Ishikawa (cell line): ENCODE measurements at regions not wholly inside any gene's neighbourhood (a gene's known extent, or its start where the extent isn't known, plus 50 kb on each side); places are given as distances from the start of the nearest gene placed in this dataset.

Experiments used
- CEBPB ChIP-seq: IDR thresholded peaks from 2 replicates; pipeline ENCODE4 v1.6.1; 2012
- CREB1 ChIP-seq: IDR thresholded peaks from 2 replicates; pipeline ENCODE4 v1.6.1; 2012; ENCODE audit warnings: low read depth
- EGR1 ChIP-seq: IDR thresholded peaks from 2 replicates; pipeline ENCODE4 v1.6.1; 2012
- EP300 ChIP-seq: IDR thresholded peaks from 2 replicates; pipeline ENCODE4 v1.6.1; 2012; ENCODE audit warnings: borderline replicate concordance
- FOXM1 ChIP-seq: IDR thresholded peaks from 2 replicates; pipeline ENCODE4 v1.6.1; 2012; ENCODE audit warnings: low read depth, borderline replicate concordance
- NFIC ChIP-seq: IDR thresholded peaks from 2 replicates; pipeline ENCODE4 v1.6.1; 2012
- RAD21 ChIP-seq: IDR thresholded peaks from 2 replicates; pipeline ENCODE4 v1.6.1; 2012; ENCODE audit warnings: low read depth
- TAF1 ChIP-seq: IDR thresholded peaks from 2 replicates; pipeline ENCODE4 v1.6.1; 2012; ENCODE audit warnings: low read depth, mild to moderate bottlenecking
- TCF12 ChIP-seq: IDR thresholded peaks from 2 replicates; pipeline ENCODE4 v1.6.1; 2012; ENCODE audit warnings: low read depth
- TEAD4 ChIP-seq: IDR thresholded peaks from 2 replicates; pipeline ENCODE4 v1.6.1; 2012
- YY1 ChIP-seq: IDR thresholded peaks from 2 replicates; pipeline ENCODE4 v1.6.1; 2012; ENCODE audit warnings: low read depth
- ZBTB7A ChIP-seq: IDR thresholded peaks from 2 replicates; pipeline ENCODE4 v1.6.1; 2012; ENCODE audit warnings: low read depth
- TF ChIP-seq, protein P1 (sequence below): IDR thresholded peaks from 2 replicates; pipeline ENCODE4 v1.6.1; 2012
- TF ChIP-seq, protein P2 (sequence below): IDR thresholded peaks from 2 replicates; pipeline ENCODE4 v1.6.1; 2012
- TF ChIP-seq, protein P3 (sequence below): IDR thresholded peaks from 2 replicates; pipeline ENCODE4 v1.6.1; 2012; ENCODE audit warnings: low read depth, mild to moderate bottlenecking

- TF ChIP-seq, protein P1, sequence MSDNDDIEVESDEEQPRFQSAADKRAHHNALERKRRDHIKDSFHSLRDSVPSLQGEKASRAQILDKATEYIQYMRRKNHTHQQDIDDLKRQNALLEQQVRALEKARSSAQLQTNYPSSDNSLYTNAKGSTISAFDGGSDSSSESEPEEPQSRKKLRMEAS, result no peak
- no peak for TF ChIP-seq EGR1
- TF ChIP-seq, protein P2, sequence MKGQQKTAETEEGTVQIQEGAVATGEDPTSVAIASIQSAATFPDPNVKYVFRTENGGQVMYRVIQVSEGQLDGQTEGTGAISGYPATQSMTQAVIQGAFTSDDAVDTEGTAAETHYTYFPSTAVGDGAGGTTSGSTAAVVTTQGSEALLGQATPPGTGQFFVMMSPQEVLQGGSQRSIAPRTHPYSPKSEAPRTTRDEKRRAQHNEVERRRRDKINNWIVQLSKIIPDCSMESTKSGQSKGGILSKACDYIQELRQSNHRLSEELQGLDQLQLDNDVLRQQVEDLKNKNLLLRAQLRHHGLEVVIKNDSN, result peak; percentile 55
These were observed 316.1 kb upstream of the PRDM1 start for GRCh38 chr6:105769987-105770386.

DNA sequence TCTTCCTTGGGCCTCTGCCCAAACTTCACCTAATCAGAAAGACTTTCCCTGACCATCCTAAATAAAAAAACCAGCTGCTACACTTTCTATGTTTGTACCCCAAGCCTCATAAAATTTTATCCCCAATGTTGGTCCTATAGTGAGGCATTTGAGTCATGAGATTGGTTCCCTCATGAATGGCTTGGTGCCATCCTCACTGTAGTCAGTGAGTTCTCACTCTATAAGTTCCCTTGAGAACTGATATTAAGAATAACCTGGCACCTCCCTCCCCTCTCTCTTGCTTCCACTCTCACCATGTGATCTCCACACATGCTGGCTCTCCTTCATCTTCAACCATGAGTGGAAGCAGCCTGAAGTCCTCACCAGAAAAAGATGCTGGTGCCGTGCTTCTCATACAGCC is 316.9 kb upstream of the PRDM1 start:
- TF ChIP-seq TAF1 (no peak), TEAD4 (no peak), CEBPB (no peak), NFIC (no peak), FOXM1 (no peak), TCF12 (no peak), RAD21 (no peak), CREB1 (no peak), ZBTB7A (no peak), EGR1 (no peak)
- TF ChIP-seq, protein P2, result no peak

DNA sequence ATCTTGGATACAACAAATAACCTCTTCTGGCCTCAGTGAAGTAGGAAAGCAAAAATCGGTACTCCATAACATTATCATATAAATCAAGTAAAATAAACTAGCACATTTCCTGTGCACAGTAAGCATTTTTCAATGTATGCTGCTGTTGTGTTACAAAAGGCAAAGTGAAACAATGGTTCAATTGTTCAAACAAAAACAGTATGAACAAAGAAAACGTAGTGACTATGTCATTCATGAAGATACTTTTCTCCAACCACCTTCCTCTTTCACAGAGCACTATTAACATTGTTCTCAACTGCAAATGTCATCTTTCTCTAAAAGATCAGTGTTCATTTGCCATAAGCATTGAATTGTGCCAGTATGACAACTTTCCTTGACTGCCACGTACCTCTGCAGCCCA is 318.6 kb upstream of the PRDM1 start:
- no peak for TF ChIP-seq EP300
- TF ChIP-seq YY1, result no peak
- no peak for TF ChIP-seq NFIC

DNA sequence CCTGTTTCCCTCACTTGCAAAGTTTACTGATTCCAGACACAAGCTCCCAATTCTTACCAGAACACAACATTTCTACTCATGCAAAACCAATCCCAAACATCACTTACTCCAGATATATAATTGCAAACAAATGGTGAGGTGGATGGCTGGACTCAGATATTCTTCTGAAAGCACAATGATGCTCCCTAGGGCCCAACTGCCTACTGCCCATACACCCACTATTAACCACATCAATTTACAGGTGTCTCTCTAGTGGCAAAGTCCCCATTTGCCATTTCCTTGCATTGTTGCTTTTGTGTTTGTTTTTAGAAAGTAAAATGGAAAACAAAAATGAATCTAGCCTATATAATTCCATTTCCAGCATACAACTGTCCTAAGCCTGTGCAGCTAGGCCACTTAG is 320.9 kb upstream of the PRDM1 start:
- TF ChIP-seq ZBTB7A, result no peak
- TF ChIP-seq, protein P3, sequence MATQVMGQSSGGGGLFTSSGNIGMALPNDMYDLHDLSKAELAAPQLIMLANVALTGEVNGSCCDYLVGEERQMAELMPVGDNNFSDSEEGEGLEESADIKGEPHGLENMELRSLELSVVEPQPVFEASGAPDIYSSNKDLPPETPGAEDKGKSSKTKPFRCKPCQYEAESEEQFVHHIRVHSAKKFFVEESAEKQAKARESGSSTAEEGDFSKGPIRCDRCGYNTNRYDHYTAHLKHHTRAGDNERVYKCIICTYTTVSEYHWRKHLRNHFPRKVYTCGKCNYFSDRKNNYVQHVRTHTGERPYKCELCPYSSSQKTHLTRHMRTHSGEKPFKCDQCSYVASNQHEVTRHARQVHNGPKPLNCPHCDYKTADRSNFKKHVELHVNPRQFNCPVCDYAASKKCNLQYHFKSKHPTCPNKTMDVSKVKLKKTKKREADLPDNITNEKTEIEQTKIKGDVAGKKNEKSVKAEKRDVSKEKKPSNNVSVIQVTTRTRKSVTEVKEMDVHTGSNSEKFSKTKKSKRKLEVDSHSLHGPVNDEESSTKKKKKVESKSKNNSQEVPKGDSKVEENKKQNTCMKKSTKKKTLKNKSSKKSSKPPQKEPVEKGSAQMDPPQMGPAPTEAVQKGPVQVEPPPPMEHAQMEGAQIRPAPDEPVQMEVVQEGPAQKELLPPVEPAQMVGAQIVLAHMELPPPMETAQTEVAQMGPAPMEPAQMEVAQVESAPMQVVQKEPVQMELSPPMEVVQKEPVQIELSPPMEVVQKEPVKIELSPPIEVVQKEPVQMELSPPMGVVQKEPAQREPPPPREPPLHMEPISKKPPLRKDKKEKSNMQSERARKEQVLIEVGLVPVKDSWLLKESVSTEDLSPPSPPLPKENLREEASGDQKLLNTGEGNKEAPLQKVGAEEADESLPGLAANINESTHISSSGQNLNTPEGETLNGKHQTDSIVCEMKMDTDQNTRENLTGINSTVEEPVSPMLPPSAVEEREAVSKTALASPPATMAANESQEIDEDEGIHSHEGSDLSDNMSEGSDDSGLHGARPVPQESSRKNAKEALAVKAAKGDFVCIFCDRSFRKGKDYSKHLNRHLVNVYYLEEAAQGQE, result no peak
- TF ChIP-seq EP300, result no peak
- no peak for TF ChIP-seq TCF12
- TF ChIP-seq TEAD4, result no peak
- TF ChIP-seq, protein P1, result no peak
- TF ChIP-seq, protein P2, result no peak

DNA sequence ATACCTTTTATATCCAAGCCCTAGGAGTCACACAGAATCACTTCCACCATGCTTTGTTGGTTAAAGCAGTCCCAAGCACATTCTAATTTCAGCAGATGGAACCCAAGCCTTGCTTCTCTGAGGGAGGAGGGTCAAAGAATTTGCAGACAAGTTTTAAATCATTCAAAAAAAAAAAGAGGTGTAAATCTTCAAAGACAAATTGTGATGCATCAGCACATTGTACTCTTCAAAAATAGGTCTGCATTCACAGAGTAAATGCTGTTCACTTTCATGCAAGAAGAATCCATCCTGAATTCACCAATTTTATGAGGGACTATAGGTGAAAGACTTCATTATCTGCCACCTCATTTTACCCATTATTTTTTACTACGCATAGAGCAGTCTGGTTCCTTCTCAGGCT is 321.8 kb upstream of the PRDM1 start:
- TF ChIP-seq RAD21 (no peak), NFIC (no peak), CREB1 (no peak), TAF1 (no peak), TCF12 (no peak), ZBTB7A (no peak), EGR1 (no peak), EP300 (no peak)
- TF ChIP-seq, protein P2, result no peak
- TF ChIP-seq, protein P1, result no peak

GRCh38 chr6:105763866-105764265 is 322.3 kb upstream of the PRDM1 start:
- TF ChIP-seq EP300 (no peak), TCF12 (no peak), NFIC (no peak), CREB1 (no peak), CEBPB (no peak)
- TF ChIP-seq, protein P3, result no peak
- TF ChIP-seq, protein P2, result no peak
